Sigmoid colon (tissue), 4 donors: ENCODE measurements at regions not wholly inside any gene's neighbourhood (a gene's known extent, or its start where the extent isn't known, plus 50 kb on each side); places are given as distances from the start of the nearest gene placed in this dataset.

Experiments
- CTCF ChIP-seq, 4 experiments: fragments of 450-650 bp in 3 of 4; fragments of 200-600 bp in 1 of 4; IDR thresholded peaks; one replicate each; pipeline ENCODE4 v1.5.1; 2016 to 2019; ENCODE audit warnings: antibody characterized with exemption in 4 of 4, mild to moderate bottlenecking in 3 of 4, moderate library complexity in 2 of 4
- EP300 ChIP-seq, 4 donors: sonication (generic); formaldehyde crosslinking; IDR thresholded peaks; one replicate each; pipeline ENCODE4 v1.6.1; 2017; ENCODE audit warnings: antibody characterized with exemption in 4 of 4
- POLR2A ChIP-seq, 2 donors: fragments of 450-650 bp; IDR thresholded peaks; one replicate each; pipeline ENCODE4 v1.6.1; 2016; ENCODE audit warnings: antibody characterized with exemption in 2 of 2, mild to moderate bottlenecking in 2 of 2, moderate library complexity in 2 of 2
- POLR2AphosphoS5 ChIP-seq, 4 donors: sonication (generic); formaldehyde crosslinking; IDR thresholded peaks; one replicate each; pipeline ENCODE4 v1.6.1; 2017; ENCODE audit warnings: antibody characterized with exemption in 4 of 4

GRCh38 chr4:95603393-95603792, 54.6 kb upstream of the UNC5C start:
- no peak for TF ChIP-seq CTCF (IDR thresholded peaks at IDR 0.05)
- no peak for TF ChIP-seq POLR2A (IDR thresholded peaks at IDR 0.05)
- TF ChIP-seq EP300 (IDR thresholded peaks at IDR 0.05): no peak
- no peak for TF ChIP-seq POLR2AphosphoS5 (IDR thresholded peaks at IDR 0.05)
